Endothelial cell of umbilical vein (primary cell): ENCODE measurements at regions not wholly inside any gene's neighbourhood (a gene's known extent, or its start where the extent isn't known, plus 50 kb on each side); places are given as distances from the start of the nearest gene placed in this dataset.

Experiments used
- BruUV-seq: library from RNA; stranded (reverse); fragments of 400-500 nt; replicated peaks from 2 replicates; lab custom pipeline; 2021; lab: Mats Ljungman, UMichigan
- CTCF ChIA-PET: fragments of 300-600, 350-600 bp; sonication (Branson Sonifier 250); formaldehyde crosslinking; loops from one replicate; lab custom pipeline; 2021; ENCODE audit warnings: antibody characterized with exemption, inconsistent platforms; lab: Charles Lee
- POLR2A ChIA-PET: fragments of 300-600, 350-600 bp; sonication (Branson Sonifier 250); formaldehyde crosslinking; loops from one replicate; lab custom pipeline; 2021; ENCODE audit warnings: antibody characterized with exemption, inconsistent platforms; lab: Charles Lee
- DNase-seq: peaks from one replicate; pipeline ENCODE4 v3.0.0-alpha.2; 2011; ENCODE audit warnings: low read depth, low spot score
- FAIRE-seq: peaks from 2 replicates; lab custom pipeline; 2011; peaks lifted over from hg19 to GRCh38; lab: Jason Lieb, UNC
- H2AFZ ChIP-seq: 2 replicates; pipeline ENCODE4 v1.6.0; 2012; ENCODE audit warnings: low read depth, low read length, control low read depth, inconsistent platforms
- H3K27ac ChIP-seq: 2 replicates; pipeline ENCODE4 v1.5.1; 2011; ENCODE audit warnings: low read depth, mild to moderate bottlenecking, control low read depth, low read length, moderate library complexity; ENCODE audit not compliant: insufficient read depth
- H3K27me3 ChIP-seq, 2 experiments: 2 replicates each; pipeline versions ENCODE4 v1.6.0 to v1.6.1; 2011; ENCODE audit warnings: low read length in 2 of 2, mixed read lengths in 1 of 2; ENCODE audit not compliant: control insufficient read depth in 2 of 2, insufficient read depth in 2 of 2
- H3K36me3 ChIP-seq, 2 experiments: 2 replicates in 1 of 2; 3 replicates in 1 of 2; pipeline ENCODE4 v1.5.1; 2011; ENCODE audit warnings: low read length in 2 of 2, mild to moderate bottlenecking in 1 of 2, moderate library complexity in 1 of 2; ENCODE audit not compliant: control insufficient read depth in 2 of 2, insufficient read depth in 2 of 2; ENCODE audit errors: extremely low read depth in 1 of 2
- H3K4me1 ChIP-seq: 3 replicates; pipeline ENCODE4 v1.5.1; 2011; ENCODE audit warnings: mild to moderate bottlenecking, low read length; ENCODE audit not compliant: control insufficient read depth, insufficient read depth; ENCODE audit errors: extremely low read depth
- H3K4me2 ChIP-seq: 2 replicates; pipeline ENCODE4 v1.6.1; 2011; ENCODE audit warnings: low read length, control low read depth, mixed read lengths; ENCODE audit not compliant: insufficient read depth
- H3K4me3 ChIP-seq, 3 experiments: fragments of 200-600 bp in 1 of 3; sonication (generic), shearing (Covaris generic) in 1 of 3; replicated peaks in 1 of 3; 2 replicates each; pipeline ENCODE4 v1.5.1; 2011 to 2016; ENCODE audit warnings: control low read depth in 3 of 3, low read length in 3 of 3, mild to moderate bottlenecking in 2 of 3, inconsistent platforms in 1 of 3, low read depth in 1 of 3, moderate library complexity in 1 of 3; ENCODE audit not compliant: insufficient read depth in 1 of 3
- H3K79me2 ChIP-seq: 2 replicates; pipeline ENCODE4 v1.6.0; 2012; ENCODE audit warnings: low read length, inconsistent platforms; ENCODE audit not compliant: control insufficient read depth, insufficient read depth
- H3K9ac ChIP-seq: replicated peaks from 2 replicates; pipeline ENCODE3; 2011; ENCODE audit warnings: low read length, control low read depth; ENCODE audit not compliant: insufficient read depth; ENCODE audit errors: extremely low read depth
- H3K9me1 ChIP-seq: replicated peaks from 3 replicates; pipeline ENCODE4 v1.6.0; 2011; ENCODE audit warnings: mild to moderate bottlenecking, low read length; ENCODE audit not compliant: control insufficient read depth, insufficient read depth; ENCODE audit errors: extremely low read depth
- H3K9me3 ChIP-seq: replicated peaks from 2 replicates; pipeline ENCODE4 v1.5.1; 2012; ENCODE audit warnings: low read length, inconsistent platforms; ENCODE audit not compliant: control insufficient read depth, insufficient read depth
- H4K20me1 ChIP-seq: replicated peaks from 2 replicates; pipeline ENCODE3; 2011; ENCODE audit warnings: mild to moderate bottlenecking, low read length; ENCODE audit not compliant: control insufficient read depth, insufficient read depth; ENCODE audit errors: extremely low read depth
- EZH2 ChIP-seq: IDR thresholded peaks from 2 replicates; pipeline ENCODE4 v1.6.1; 2012; ENCODE audit warnings: borderline replicate concordance, low read depth, mild to moderate bottlenecking, moderate library complexity, low read length, inconsistent platforms; ENCODE audit not compliant: severe bottlenecking
- FOS ChIP-seq: IDR thresholded peaks from 2 replicates; pipeline ENCODE4 v1.6.1; 2011; ENCODE audit warnings: mild to moderate bottlenecking, low read length, moderate library complexity, borderline replicate concordance; ENCODE audit not compliant: insufficient read depth
- GATA2 ChIP-seq: IDR thresholded peaks from 2 replicates; pipeline ENCODE4 v1.7.0; 2011; ENCODE audit warnings: low read depth, mild to moderate bottlenecking, moderate library complexity, mixed read lengths, low read length; ENCODE audit not compliant: insufficient read length, insufficient read depth
- MYC ChIP-seq: IDR thresholded peaks from one replicate; pipeline ENCODE4 v1.6.1; 2011; ENCODE audit warnings: mild to moderate bottlenecking, low read depth, low read length
- dilution Hi-C: fragments of 300-500 bp; cut with MboI; formaldehyde crosslinking; loops from one replicate; pipeline ENCODE4 v1.15.0; 2019; ENCODE audit warnings: low sequenced_read_pairs; ENCODE audit not compliant: extremely low pct_ligation_motif_present
- intact Hi-C: fragments of 100-400 bp; cut with micrococcal nuclease; formaldehyde crosslinking; loops from one replicate; pipeline ENCODE4 v1.10.0; 2022
- TF ChIP-seq, protein P1 (sequence below), 2 donors: IDR thresholded peaks; 1 replicate in 1 of 2; 2 replicates in 1 of 2; pipeline ENCODE4 v1.5.1; 2011; ENCODE audit warnings: low read length in 2 of 2, mild to moderate bottlenecking in 2 of 2, moderate library complexity in 2 of 2, control low read depth in 1 of 2, inconsistent platforms in 1 of 2, low read depth in 1 of 2; ENCODE audit not compliant: insufficient read depth in 1 of 2; ENCODE audit errors: extremely low read depth in 1 of 2

DNA sequence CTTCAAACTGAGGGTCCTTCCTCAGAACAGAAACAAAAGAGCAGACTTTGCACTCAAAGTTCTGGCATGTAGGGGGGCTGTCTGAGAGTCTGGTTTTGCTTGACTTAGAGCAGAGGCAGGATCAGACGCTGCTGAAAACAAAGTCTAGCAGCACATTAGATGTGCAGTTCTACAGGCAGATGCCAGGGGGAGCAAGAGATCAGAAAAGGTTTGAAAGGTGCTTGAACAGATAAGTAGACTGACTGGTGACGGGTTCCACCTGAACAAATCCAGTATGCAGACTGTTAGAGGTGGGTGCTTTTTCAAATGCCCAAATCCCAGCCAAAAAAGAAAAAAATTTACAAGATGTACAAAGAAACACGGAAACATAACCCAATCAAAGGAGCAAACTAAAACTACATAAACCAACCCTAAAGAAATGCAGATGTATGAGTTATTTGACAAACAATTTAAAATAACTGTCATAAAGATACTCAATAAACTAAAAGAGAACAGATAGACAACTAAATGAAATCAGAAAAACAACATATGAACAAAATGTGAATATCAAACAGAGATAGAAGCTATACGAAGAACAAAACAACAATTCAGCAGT lies 194.7 kb upstream of the FREM1 start:
- POLR2A ChIA-PET, result no interaction called here
- Histone ChIP-seq H3K4me1 (no peaks in the 10 kb centered on the region), H3K27ac (no peak overlapping the region), H3K9me3 (no peaks in the 10 kb centered on the region), H3K4me2 (no peak overlapping the region), H3K79me2 (no peaks in the 10 kb centered on the region), H3K36me3 (no peaks in the 10 kb centered on the region), H3K4me3 (no peak overlapping the region), H3K9me1 (no peaks in the 10 kb centered on the region), H2AFZ (no peak overlapping the region), H4K20me1 (no peaks in the 10 kb centered on the region), H3K27me3 (peaks cover 3 to 6% of the 10 kb centered on the region in 2 experiments), H3K9ac (no peak overlapping the region)
- no peak for TF ChIP-seq MYC
- TF ChIP-seq, protein P1, sequence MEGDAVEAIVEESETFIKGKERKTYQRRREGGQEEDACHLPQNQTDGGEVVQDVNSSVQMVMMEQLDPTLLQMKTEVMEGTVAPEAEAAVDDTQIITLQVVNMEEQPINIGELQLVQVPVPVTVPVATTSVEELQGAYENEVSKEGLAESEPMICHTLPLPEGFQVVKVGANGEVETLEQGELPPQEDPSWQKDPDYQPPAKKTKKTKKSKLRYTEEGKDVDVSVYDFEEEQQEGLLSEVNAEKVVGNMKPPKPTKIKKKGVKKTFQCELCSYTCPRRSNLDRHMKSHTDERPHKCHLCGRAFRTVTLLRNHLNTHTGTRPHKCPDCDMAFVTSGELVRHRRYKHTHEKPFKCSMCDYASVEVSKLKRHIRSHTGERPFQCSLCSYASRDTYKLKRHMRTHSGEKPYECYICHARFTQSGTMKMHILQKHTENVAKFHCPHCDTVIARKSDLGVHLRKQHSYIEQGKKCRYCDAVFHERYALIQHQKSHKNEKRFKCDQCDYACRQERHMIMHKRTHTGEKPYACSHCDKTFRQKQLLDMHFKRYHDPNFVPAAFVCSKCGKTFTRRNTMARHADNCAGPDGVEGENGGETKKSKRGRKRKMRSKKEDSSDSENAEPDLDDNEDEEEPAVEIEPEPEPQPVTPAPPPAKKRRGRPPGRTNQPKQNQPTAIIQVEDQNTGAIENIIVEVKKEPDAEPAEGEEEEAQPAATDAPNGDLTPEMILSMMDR (IDR thresholded peaks at IDR 0.05; ENCODE audit: extremely low read depth in 1 of 2, insufficient read depth in 1 of 2, low read depth in 1 of 2, low read length in 2 of 2), result peak; percentile 66 to 72
- FAIRE-seq, result peak; percentile 87
- DNase-seq, result peak; percentile 51
- no TSS peak for BruUV-seq
- intact Hi-C loops (loop anchor here (1.0 to 10.0 kb wide), 2 partner anchors 30 to 500 kb away; no protein-coding TSS in a partner anchor), dilution Hi-C loops (no loop called here)
- CTCF ChIA-PET, result interaction anchor here (0.9 to 6.7 kb wide), 8 partner anchors 8 to 536 kb away, joined by 3 to 120 read pairs (median 4); partner anchors contain the start of gene CCDC171

DNA sequence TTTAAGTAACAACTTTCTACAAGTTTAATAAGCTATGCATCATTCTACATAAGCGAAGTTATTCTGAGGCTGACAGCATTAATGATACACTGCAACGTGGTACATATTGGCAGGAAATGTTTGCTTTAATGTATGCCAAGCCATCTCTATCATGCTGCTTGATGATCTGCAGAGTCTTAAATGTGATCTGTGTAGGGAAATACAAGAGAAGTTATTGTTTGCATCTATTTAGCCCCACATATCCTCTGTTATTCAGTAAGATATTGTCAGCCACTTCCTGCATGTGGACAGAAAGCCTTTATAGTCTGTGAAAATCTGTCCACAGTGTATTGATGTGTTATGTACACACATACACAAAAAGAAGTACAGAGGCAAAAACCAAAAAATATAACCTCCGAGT lies 193.1 kb upstream of the FREM1 start:
- no TSS peak for BruUV-seq
- dilution Hi-C loops (no loop called here), intact Hi-C loops (loop anchor here (10.0 kb wide), 1 partner anchor 502 kb away; no protein-coding TSS in a partner anchor)
- Histone ChIP-seq H3K27ac (no peak overlapping the region), H2AFZ (no peak overlapping the region), H3K36me3 (no peaks in the 10 kb centered on the region), H3K27me3 (peaks cover 3 to 6% of the 10 kb centered on the region in 2 experiments), H3K4me2 (no peak overlapping the region), H3K4me1 (no peaks in the 10 kb centered on the region), H4K20me1 (no peaks in the 10 kb centered on the region), H3K4me3 (no peak overlapping the region), H3K9me1 (no peaks in the 10 kb centered on the region), H3K9me3 (no peaks in the 10 kb centered on the region), H3K9ac (no peak overlapping the region), H3K79me2 (no peaks in the 10 kb centered on the region)
- DNase-seq (no peak), FAIRE-seq (no peak)
- TF ChIP-seq MYC, result no peak
- no peak for TF ChIP-seq EZH2
- no peak for TF ChIP-seq GATA2
- no peak for TF ChIP-seq FOS
- CTCF ChIA-PET, result interaction anchor here (0.8 to 6.7 kb wide), 8 partner anchors 9 to 309 kb away, joined by 3 to 120 read pairs (median 3); no protein-coding TSS in a partner anchor
- POLR2A ChIA-PET, result no interaction called here
